GM23338 (cell line): ENCODE measurements at regions not wholly inside any gene's neighbourhood (a gene's known extent, or its start where the extent isn't known, plus 50 kb on each side); places are given as distances from the start of the nearest gene placed in this dataset.

Source experiments
- ATAC-seq: fragments of 200-7000 bp; cut with Tn5 transposase; 3 replicates; pipeline ENCODE4 v1.9.1; 2020
- DNase-seq: peaks from one replicate; pipeline ENCODE4 v3.0.0-alpha.2; 2015; ENCODE audit warnings: low spot score
- H2AFZ ChIP-seq: fragments of 200-600 bp; sonication (generic); 2 replicates; pipeline ENCODE4 v1.8.0; 2016; ENCODE audit warnings: antibody characterized with exemption, mild to moderate bottlenecking, moderate library complexity
- H3F3A ChIP-seq: fragments of 200-600 bp; sonication (generic); replicated peaks from 2 replicates; pipeline ENCODE4 v1.8.0; 2017; ENCODE audit warnings: antibody characterized with exemption, mixed run types, low read depth
- H3K27ac ChIP-seq: fragments of 200-600 bp; sonication (generic); 2 replicates; pipeline ENCODE4 v1.6.1; 2016; ENCODE audit warnings: low read depth
- H3K27me3 ChIP-seq: fragments of 200-600 bp; sonication (generic); 2 replicates; pipeline ENCODE4 v1.8.0; 2016; ENCODE audit warnings: mild to moderate bottlenecking, mixed run types, moderate library complexity; ENCODE audit not compliant: insufficient read depth
- H3K36me3 ChIP-seq: fragments of 200-600 bp; sonication (generic); 2 replicates; pipeline ENCODE4 v1.8.0; 2016; ENCODE audit warnings: mild to moderate bottlenecking; ENCODE audit not compliant: insufficient read depth
- H3K4me1 ChIP-seq: fragments of 200-600 bp; sonication (generic); 2 replicates; pipeline ENCODE4 v1.8.0; 2016; ENCODE audit warnings: mild to moderate bottlenecking, moderate library complexity; ENCODE audit not compliant: insufficient read depth
- H3K4me2 ChIP-seq: fragments of 200-600 bp; sonication (generic); 2 replicates; pipeline ENCODE4 v1.7.1; 2017; ENCODE audit warnings: mixed run types
- H3K4me3 ChIP-seq: fragments of 200-600 bp; sonication (generic); 2 replicates; pipeline ENCODE4 v1.6.1; 2016; ENCODE audit warnings: mixed run types
- H3K79me2 ChIP-seq: fragments of 200-600 bp; sonication (generic); replicated peaks from 2 replicates; pipeline ENCODE4 v1.8.0; 2017; ENCODE audit warnings: mild to moderate bottlenecking; ENCODE audit not compliant: insufficient read depth
- H3K9me2 ChIP-seq: fragments of 200-600 bp; sonication (generic); 2 replicates; pipeline ENCODE4 v1.8.0; 2017; ENCODE audit not compliant: insufficient read depth
- H4K20me1 ChIP-seq: fragments of 200-600 bp; sonication (generic); replicated peaks from 2 replicates; pipeline ENCODE4 v1.8.0; 2017; ENCODE audit warnings: mild to moderate bottlenecking; ENCODE audit not compliant: insufficient read depth
- H3K27ac Mint-ChIP-seq: 2 replicates; pipeline ENCODE4 v1.8.0; 2020; ENCODE audit warnings: inconsistent platforms, mild to moderate bottlenecking, moderate library complexity, mixed read lengths
- H3K27me3 Mint-ChIP-seq: 3 replicates; pipeline ENCODE4 v1.8.0; 2022; ENCODE audit warnings: low read depth, mild to moderate bottlenecking, moderate library complexity, mixed read lengths, inconsistent platforms; ENCODE audit not compliant: insufficient read depth, poor library complexity
- H3K36me3 Mint-ChIP-seq: 3 replicates; pipeline ENCODE4 v1.8.0; 2021; ENCODE audit warnings: low read depth, mild to moderate bottlenecking, inconsistent platforms, moderate library complexity, mixed read lengths
- H3K4me1 Mint-ChIP-seq: 3 replicates; pipeline ENCODE4 v1.8.0; 2020; ENCODE audit warnings: mild to moderate bottlenecking, inconsistent platforms, mixed read lengths
- H3K4me3 Mint-ChIP-seq: 3 replicates; pipeline ENCODE4 v1.8.0; 2021; ENCODE audit warnings: moderate library complexity, mild to moderate bottlenecking, inconsistent platforms, mixed read lengths
- H3K9me3 Mint-ChIP-seq: 3 replicates; pipeline ENCODE4 v1.8.0; 2020; ENCODE audit warnings: moderate library complexity, mild to moderate bottlenecking, inconsistent platforms, mixed read lengths
- CREB1 ChIP-seq: fragments of 250-450 bp; sonication (Bioruptor Pico); IDR thresholded peaks from 2 replicates; pipeline ENCODE4 v1.5.0; 2020; ENCODE audit warnings: low read depth, mild to moderate bottlenecking, moderate library complexity
- ETS1 ChIP-seq: IDR thresholded peaks from 2 replicates; pipeline ENCODE4 v1.6.1; 2016; ENCODE audit warnings: antibody characterized with exemption
- EZH2 ChIP-seq: fragments of 200-600 bp; sonication (generic); IDR thresholded peaks from one replicate; pipeline ENCODE4 v1.8.0; 2017; ENCODE audit warnings: antibody characterized with exemption, mild to moderate bottlenecking, low read depth; ENCODE audit not compliant: unreplicated experiment
- EZH2phosphoT487 ChIP-seq: fragments of 200-600 bp; sonication (generic); IDR thresholded peaks from one replicate; pipeline ENCODE4 v1.8.1; 2018; ENCODE audit warnings: antibody characterized with exemption; ENCODE audit not compliant: unreplicated experiment
- JUNB ChIP-seq: IDR thresholded peaks from one replicate; pipeline ENCODE4 v1.6.1; 2016; ENCODE audit warnings: antibody characterized with exemption; ENCODE audit not compliant: unreplicated experiment
- REST ChIP-seq: IDR thresholded peaks from one replicate; pipeline ENCODE4 v1.6.1; 2018; ENCODE audit warnings: antibody characterized with exemption; ENCODE audit not compliant: unreplicated experiment
- ZNF114 ChIP-seq: fragments of 250-450 bp; sonication (Bioruptor Pico); IDR thresholded peaks from 2 replicates; pipeline ENCODE4 v1.5.0; 2020; ENCODE audit warnings: mild to moderate bottlenecking, moderate library complexity
- ZNF462 ChIP-seq: fragments of 250-450 bp; sonication (Bioruptor Pico); IDR thresholded peaks from 2 replicates; pipeline ENCODE4 v1.5.0; 2020; ENCODE audit warnings: mild to moderate bottlenecking, moderate library complexity

GRCh38 chr2:164054651-164055050 is 318.8 kb upstream of the FIGN start:
- H3K27me3 ChIP-seq, result no peaks in the 10 kb centered on the region
- H2AFZ ChIP-seq, result no peak overlapping the region
- H3K27me3 Mint-ChIP-seq, result no peaks in the 10 kb centered on the region
- H3K27ac ChIP-seq, result no peak overlapping the region
- no peak overlapping the region for H3K4me3 Mint-ChIP-seq
- H3K4me3 ChIP-seq, result no peak overlapping the region
- H3K4me1 ChIP-seq, result no peaks in the 10 kb centered on the region
- H3K36me3 Mint-ChIP-seq, result no peaks in the 10 kb centered on the region
- H3K27ac Mint-ChIP-seq, result no peak overlapping the region
- H3F3A ChIP-seq, result no peaks in the 10 kb centered on the region
- H4K20me1 ChIP-seq, result no peaks in the 10 kb centered on the region
- H3K4me1 Mint-ChIP-seq, result peaks cover 3% of the 10 kb centered on the region; the same call in 1 of the 3 replicates
- TF ChIP-seq CREB1 (CRISPR knock-in tag), result no peak
- no peak for TF ChIP-seq JUNB
- no peak for TF ChIP-seq EZH2phosphoT487
- no peak for TF ChIP-seq ETS1
- TF ChIP-seq REST, result no peak
- no peak for TF ChIP-seq ZNF114
- no peak for TF ChIP-seq ZNF462 (CRISPR knock-in tag)
- TF ChIP-seq EZH2, result no peak
- no peaks in the 10 kb centered on the region for H3K79me2 ChIP-seq
- ATAC-seq (no peak), DNase-seq (no peak)
- no peak overlapping the region for H3K4me2 ChIP-seq
- no peaks in the 10 kb centered on the region; the same call in 1 of the 2 replicates for H3K9me2 ChIP-seq
- H3K9me3 Mint-ChIP-seq, result no peaks in the 10 kb centered on the region
- H3K36me3 ChIP-seq, result no peaks in the 10 kb centered on the region
